Left ventricle myocardium superior (tissue), 1 donor: ENCODE measurements at regions not wholly inside any gene's neighbourhood (a gene's known extent, or its start where the extent isn't known, plus 50 kb on each side); places are given as distances from the start of the nearest gene placed in this dataset.

Experiments used
- ATAC-seq: fragments of 200-7000 bp; cut with Tn5 transposase; one replicate; pipeline ENCODE4 v1.9.1; 2020; ENCODE audit warnings: mild to moderate bottlenecking, moderate library complexity
- DNase-seq: peaks from one replicate; pipeline ENCODE4 v3.0.0-alpha.2; 2020
- intact Hi-C: fragments of 100-400 bp; cut with micrococcal nuclease; formaldehyde crosslinking; loops from one replicate; pipeline ENCODE4 v1.11.0; 2022
- donor health status: DM: no; HTN: yes; CAD: no; lungs with severe emphysema.

DNA sequence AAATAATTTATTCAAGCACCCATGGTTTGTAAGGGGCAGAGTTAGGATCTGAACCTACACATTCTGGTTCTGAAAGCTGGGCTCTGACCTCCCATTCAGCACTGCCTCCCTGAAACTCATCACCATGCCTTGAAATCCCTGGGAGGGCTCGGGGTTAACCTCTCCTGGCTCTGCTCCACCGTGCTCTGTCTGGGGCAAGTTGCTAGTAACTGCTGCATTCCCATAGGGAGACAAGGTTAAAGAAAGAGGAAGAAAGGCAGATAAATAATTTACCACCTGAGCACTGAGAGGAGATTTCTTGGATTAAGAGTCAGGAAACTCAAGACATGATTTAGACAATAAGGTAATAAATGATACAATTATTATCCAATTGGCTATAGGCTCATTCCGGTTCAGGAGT lies 199.3 kb downstream of the KIF18A start:
- no peak for ATAC-seq
- intact Hi-C loops = no loop called here
- no peak for DNase-seq

DNA sequence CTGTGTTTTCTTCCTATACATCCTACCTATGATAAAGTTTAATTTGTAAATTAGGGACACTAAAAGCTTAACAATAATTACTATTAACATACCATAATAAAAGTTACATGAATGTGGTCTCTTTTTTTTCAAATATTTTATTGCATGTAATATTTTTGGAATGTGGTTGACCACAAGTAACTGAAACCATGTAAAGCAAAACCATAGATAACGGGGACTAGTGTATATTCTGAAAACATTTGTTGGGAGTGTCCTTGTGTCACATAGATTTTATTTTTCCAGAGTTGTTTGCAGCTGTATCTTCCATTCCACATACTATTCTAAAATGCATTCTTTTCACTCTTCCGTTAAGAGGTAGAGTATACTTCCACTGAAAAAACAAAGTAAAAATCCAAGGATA lies 200.4 kb downstream of the KIF18A start:
- ATAC-seq (no peak), DNase-seq (no peak)
- intact Hi-C loops = no loop called here

DNA sequence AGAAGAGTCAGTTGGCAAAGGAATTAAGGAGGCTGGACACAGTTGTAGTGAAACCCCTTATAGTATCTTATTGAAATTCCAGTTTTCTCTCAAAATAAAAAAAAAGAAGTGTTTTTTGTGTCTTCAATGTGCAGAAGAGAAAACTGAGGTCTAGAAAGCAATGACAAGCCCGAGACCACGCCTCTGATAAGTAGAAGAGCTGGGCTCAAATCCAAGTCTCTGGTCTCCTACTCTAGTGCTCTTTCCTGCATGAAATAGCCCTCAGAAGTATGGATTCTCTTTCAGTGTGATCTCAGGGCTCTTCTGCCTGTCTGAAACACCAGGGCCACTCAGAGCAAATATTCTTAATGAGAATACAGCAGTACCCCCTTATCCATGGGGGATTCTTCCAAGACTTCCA lies 200.9 kb downstream of the KIF18A start:
- intact Hi-C loops = no loop called here
- ATAC-seq = no peak
- no peak for DNase-seq

DNA sequence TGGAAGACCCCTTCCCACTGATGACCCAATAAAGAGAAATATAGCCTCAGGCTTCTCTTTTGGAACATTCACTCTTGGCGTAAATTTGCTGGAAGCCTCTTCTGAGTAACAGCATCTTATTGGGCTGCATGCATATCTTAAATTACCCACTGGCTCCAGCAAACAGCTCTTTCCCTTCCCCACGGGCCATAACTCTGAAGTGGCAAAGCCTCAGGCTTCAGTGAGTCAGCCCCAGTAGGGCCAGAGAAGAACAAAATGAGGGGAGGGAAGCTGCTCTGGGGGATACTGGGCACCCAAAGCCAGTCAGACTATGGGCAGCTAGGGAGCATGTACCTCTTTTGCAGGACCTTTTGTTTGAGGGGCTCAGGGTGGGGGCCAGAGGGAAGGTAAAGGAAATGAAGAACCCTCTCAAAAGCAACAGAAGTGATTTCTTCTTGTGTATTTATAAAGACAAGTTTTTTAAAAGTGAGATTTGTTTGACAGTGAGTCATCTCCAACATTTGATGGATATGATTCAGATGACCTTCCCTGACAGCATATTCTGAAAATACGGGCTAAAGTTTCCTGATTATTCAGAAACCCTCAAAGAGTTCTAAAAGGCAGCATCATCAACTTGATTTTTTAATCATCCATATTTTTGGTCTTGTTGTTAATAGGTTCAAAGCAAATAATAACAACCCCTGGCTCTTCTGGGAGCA lies 203.4 kb downstream of the KIF18A start:
- intact Hi-C loops = no loop called here
- DNase-seq (no peak), ATAC-seq (no peak)

DNA sequence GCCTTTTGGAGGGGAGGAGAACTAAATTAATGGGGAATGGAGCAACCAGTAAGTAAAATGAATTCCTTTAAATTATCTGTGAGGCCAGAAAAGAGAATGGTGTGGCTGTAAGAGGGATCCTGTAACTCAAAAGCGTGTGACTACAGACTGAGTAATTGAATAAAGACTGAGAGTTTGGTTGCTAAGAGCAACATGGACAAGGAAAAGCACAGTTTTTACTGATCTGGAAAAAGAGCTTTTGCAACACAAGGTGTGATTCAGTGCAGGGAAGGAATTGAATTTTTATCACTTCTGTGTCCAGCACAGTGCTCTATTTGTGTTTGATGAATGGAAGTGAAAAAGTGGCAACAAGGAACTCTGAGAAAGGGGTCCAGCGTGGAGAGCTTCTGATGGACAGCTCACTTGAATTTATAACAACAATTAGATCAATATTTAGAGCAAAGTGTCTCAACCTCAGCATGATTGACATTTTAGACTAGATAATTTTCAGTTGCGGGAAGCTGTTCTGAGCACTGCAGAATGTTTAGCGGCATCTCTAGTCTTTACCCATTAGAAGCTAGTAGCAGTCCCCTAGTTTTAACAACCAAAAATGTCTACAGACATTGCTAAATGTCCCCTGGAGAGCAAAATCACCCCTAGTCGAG lies 202.8 kb upstream of the BDNF start:
- ATAC-seq = no peak
- intact Hi-C loops = no loop called here
- DNase-seq = no peak

DNA sequence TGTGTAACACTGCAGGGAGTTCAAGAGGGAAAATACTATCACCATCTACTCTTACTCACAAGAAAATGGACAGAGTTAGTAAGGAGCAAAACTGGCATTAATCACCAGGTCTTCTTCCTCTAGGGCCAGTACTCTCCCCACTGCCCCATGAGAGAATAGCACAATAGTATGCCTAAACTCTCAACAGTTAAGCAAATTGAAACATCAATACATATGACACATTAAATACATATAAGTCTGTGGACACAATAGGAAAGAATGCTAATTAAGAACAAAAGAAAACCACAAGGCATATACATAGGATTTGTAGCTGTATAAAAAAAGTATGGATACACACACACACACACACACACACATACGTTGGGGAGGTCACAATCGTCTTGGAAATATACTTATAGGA lies 197.9 kb upstream of the BDNF start:
- intact Hi-C loops = no loop called here
- DNase-seq (no peak), ATAC-seq (no peak)

DNA sequence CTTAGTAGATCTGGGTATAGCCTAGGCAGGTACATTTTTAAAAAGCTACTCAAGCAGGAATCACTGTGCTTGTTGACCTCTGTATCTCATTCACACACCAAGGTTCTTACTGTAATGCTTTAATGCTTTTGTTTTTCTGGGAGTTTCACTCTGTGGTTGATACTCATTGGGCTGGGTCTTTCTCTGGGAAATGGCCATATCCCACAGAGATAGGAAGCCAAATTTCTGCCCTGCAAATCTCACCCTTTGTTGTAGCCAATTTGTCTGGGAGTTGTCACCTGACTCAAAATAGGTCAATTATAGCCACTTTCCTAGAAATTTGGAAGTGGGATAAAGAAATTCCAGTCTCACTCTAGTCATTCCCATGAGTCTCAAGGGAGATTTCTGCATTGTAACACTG lies 195.8 kb upstream of the BDNF start:
- DNase-seq (no peak), ATAC-seq (no peak)
- intact Hi-C loops = no loop called here

DNA sequence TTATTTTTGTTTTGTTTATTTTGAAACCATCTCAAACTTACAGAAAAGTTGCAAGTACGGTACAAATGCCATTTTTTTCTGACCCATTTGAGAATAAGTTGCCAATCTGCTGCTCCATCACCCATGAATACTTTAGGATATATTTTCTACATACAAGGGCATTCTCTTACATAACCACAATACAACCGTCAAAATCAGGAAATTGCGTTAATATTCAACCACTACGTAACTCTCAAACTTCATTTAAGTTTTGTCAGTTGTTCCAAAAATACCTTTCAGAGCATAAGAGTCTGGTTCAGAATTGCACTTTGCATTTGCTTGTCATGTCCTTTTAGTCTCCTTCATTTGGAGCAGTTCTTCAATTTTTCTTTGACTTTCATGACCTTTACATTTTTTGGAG lies 194.3 kb upstream of the BDNF start:
- intact Hi-C loops = no loop called here
- DNase-seq (no peak), ATAC-seq (no peak)

DNA sequence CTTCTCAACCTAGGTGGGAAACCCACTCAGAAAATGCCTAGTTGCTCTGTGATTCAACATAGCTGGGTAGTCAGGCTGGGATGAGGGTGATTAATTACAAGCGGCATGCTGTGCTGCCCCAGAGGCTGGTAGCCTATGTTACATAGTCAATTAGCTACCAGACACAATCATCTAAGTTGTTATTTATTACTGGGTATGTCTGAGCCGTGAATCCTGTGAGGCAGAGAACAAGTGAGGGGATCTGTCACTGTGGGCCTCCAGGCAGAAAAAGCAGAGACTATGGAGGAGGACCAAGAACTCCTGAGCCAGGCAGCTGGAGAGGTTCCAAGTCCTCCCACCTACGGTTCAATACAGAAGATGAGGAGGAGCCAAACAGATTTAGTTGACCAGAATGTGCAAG lies 186.6 kb upstream of the BDNF start:
- ATAC-seq (no peak), DNase-seq (no peak)
- intact Hi-C loops = no loop called here

DNA sequence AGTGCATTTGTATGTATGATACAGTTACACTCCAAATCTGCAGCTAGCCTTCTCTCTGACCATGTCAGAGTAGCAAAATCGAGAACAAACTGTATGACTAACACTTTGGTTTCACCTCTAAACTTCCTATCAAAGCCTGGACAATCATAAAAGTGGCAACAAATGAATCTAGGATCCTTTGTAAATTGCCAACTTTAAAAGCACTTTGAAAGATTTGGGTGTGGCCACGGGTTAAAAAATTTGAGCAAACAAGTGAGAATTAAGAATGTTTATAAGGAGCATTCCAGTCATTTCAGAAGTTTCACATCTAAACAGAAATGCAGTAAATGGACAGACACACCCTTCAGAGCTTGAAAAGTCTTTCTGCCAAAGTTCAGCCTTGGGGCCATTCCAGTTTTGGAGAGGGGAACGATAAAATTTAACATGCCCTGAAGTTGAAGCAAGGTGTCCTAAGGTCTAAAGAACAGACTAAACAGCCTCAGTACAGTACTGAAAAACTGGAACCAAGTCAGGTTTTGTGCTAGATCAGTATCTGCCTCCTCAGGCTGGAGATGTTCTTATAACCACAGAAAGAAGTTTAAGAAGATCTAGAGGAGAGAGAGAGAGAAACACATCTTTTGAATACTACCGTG lies 181.9 kb upstream of the BDNF start:
- intact Hi-C loops = no loop called here
- no peak for ATAC-seq
- no peak for DNase-seq

DNA sequence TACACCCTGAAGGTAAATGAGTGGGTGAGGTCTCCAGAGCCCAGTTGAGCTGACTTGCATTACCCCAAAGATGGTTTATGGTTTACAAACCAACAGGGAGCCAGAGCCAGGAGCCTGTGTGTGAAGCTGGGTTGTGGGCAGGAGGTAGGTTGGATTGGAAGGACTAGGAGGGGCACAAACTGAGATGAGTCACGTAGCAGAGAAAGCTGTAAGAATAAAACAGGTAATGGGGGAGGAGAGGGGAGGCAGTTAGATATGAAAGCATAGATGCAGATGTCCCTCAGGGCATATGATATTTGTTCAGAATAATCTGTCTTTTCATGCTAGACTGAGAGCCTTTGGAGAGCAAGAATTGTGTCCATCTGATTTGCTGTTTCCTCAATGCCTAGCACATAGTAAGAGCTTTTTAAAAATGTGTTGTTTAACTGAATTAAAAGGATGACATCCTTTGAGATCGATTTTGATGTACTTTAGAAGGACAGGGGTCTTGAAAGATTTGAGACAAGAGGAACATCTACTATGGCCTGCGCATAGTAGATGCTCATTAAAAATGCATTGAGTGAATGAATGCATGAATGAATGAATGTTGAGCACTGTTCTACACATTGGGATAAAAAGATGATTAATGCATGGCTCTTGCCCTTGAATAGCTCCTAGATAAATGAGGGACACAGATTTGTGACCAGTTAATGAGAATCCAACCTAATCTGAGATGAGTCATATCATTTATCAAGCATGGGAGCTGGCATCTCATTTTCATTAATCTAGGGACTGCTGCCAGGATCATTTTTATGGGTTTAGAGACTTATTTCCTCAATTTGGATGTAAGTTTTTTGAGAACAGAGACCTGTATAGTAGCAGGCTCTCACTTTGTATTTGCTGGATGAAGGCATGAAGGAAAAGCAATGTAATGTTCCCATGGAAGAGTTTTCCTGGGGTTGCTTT lies 175.8 kb upstream of the BDNF start:
- ATAC-seq = no peak
- intact Hi-C loops = no loop called here
- DNase-seq = no peak

DNA sequence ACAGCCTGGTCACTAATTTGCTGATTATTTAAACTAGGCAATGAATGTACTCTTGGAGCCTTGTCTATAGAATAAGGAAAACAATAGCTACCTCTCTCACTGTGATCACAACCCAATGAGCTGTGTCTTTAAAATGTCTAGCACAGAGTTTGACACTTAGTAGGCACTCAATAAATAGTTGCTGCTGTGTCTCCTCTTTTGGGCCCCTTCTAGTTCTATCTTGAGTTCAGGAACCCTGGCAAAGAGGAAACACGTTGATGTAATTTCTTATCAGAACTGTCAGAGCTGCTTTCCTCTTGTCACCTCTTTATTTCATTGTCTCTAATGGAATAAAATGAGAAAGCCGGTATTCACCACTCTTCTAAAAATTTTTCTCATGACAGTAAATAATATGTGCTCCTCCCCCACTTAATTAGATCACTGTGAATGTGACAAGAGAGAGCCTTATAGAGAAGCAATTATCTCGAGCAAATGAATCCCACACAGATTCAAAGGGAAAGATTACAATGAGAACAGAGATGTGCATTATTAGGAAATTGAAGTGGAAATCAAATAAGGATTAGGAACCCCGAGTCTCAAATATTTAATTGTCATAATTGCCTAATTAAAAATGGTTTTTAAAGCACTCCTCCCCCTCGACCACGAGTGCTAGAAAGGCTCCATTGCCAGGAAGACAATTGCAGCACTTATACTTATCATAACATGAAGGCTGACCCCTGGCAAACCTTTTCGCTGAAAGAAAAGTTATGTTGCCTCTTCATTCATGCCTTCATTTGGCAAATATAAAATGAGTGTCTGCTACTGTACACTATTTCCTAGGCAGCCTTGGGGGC lies 175.0 kb upstream of the BDNF start:
- ATAC-seq = peak; percentile 57
- no peak for DNase-seq
- intact Hi-C loops = no loop called here

DNA sequence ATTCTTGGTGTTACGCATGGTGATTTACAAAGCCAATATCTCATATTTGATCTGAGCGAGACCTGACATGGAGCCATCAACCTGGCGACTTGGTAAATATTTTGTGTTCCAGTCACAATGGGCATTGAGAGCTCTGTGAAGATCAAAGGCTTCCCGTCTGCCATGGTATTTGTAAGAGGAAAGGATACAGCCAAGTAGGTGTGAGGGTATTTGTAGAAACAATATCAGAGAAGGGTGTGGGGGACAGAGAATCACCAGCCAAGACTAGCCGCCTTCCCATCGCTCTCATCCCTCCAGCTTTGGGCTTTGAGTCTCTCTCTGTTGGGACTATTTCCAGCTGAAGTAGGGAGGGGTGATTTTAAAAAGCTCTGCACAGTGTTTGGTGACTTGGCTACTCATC lies 173.4 kb upstream of the BDNF start:
- intact Hi-C loops = no loop called here
- ATAC-seq (peak; percentile 95), DNase-seq (no peak)

DNA sequence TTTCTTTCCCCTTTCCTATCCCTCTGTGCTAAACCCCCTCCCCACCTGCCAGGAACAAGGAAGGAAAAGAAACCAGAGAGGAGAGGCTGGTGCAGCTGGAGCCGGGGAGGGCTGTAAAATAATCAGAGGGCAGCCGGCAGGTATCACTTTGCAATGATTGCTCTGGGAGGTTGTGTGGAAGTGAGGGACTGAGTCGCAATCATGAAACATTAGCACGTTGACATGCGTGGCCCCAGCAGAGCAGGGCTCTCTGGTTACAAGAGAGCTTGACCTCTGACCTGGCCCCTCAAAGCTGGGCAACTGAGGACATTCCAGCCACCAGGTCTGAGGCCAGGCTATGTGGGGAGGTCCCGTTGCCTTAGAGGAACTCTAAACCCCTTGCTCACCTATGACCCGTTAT lies 170.8 kb upstream of the BDNF start:
- DNase-seq = no peak
- ATAC-seq = no peak
- intact Hi-C loops = no loop called here

DNA sequence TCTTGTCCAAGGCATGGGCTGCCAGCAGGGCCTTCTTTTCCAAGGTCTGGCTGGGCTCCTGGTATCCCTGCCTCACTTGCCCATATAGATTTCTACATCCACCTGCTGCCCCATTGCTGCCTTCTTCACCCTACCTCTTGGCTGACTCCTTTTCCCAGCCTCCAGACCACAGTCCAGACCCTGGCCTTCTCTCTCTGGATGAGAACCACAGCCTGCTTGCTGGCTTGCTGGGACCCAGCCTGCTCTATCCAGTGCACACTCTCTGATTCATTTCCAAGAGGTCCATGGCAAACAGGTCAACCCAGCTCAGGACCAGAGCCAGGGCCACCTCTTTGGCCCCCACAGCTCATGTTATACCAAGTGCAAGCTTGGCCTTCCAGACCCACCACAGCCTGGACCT lies 169.4 kb upstream of the BDNF start:
- intact Hi-C loops = no loop called here
- ATAC-seq (no peak), DNase-seq (no peak)

DNA sequence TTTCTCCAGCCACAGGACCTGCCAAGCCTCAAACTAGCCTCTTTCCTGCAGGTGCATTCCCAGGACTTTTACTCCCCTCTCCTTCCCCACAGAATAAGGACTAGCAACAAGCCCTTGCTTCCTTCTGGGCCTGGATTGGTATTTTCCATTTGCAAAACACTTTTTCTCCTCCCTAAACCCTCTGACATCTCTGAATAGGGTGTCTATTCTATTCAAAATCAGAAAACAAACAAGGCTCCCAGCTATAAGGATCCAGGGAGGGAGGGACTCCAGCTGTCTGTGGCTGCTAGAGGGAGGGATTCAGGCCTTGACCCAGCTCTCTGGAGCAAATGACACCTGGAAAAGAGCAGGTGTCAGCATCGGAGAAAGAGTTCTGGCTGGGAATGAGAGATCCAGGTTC lies 168.5 kb upstream of the BDNF start:
- no peak for DNase-seq
- no peak for ATAC-seq
- intact Hi-C loops = no loop called here

DNA sequence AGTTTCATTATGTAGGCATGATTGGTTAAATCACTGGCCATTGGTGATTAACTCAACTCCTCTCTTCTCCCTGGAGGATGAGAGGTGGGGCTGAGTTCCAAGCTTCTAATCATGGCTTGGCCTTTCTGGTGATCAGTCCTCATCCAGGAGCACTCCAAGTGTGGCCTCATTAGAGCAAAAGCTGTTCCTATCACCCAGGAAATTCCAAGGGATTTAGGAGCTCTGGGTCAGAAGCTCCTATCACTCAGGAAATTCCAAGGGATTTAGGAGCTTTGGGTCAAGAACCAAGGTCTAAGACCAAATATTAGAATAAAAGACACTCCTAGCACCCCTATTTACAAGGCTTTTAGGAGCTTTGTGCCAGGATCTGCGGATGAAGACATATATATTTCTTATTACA lies 168.0 kb upstream of the BDNF start:
- intact Hi-C loops = no loop called here
- no peak for DNase-seq
- no peak for ATAC-seq

DNA sequence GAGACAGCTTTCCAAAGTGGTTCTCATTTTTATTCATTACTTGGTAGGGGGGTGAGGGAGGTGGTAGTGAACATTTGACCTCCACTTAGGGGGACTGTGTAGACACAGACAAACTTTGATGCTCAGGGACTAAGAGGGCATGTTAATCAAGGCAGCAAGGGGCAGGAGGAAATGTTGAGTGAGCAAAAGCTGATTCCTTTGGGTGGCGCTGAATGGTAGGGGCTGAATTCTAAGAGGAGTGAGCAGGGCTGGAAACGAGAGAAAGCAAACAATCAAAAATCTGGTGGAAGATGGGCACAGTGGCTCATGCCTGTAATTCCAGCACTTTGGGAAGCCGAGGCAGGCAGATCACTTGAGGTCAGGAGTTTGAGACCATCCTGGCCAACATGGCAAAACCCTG lies 164.8 kb upstream of the BDNF start:
- intact Hi-C loops = no loop called here
- no peak for ATAC-seq
- no peak for DNase-seq

DNA sequence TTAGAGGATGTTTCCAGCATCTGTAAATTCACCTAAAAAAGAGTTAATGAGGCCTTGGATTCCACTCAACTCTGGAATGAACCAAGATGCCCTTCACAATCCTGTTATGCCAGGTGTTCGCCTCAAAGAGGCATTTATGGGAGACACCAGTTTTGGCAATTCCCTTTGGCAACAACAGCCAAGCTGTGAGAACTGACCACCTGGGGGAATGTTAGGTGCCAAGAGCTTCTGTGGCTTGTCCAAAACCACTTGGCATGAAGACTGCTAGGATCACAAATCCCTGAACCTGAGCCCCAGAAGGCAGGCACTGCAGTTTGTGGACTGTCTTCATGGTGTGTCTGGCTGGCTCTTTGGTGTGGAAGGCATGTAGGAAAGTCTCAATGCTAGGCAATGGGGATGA lies 164.4 kb upstream of the BDNF start:
- DNase-seq = no peak
- ATAC-seq = no peak
- intact Hi-C loops = no loop called here
